Astrocyte (in vitro differentiated cells and primary cell): ENCODE measurements at regions not wholly inside any gene's neighbourhood (a gene's known extent, or its start where the extent isn't known, plus 50 kb on each side); places are given as distances from the start of the nearest gene placed in this dataset.

ENCODE experiments used
- DNase-seq: peaks from one replicate; pipeline ENCODE4 v3.0.0-alpha.2; 2010; ENCODE audit warnings: low read depth
- FAIRE-seq: peaks from 2 replicates; lab custom pipeline; 2011; peaks lifted over from hg19 to GRCh38; lab: Jason Lieb, UNC
- H2AFZ ChIP-seq: 2 replicates; pipeline ENCODE4 v1.6.0; 2012; ENCODE audit warnings: low read depth, low read length, inconsistent platforms
- H3K27ac ChIP-seq: 2 replicates; pipeline ENCODE4 v1.5.1; 2011; ENCODE audit warnings: low read depth, low read length, inconsistent platforms
- H3K27me3 ChIP-seq: 2 replicates; pipeline ENCODE4 v1.6.0; 2011; ENCODE audit warnings: low read length, inconsistent platforms; ENCODE audit not compliant: insufficient read depth
- H3K36me3 ChIP-seq: 2 replicates; pipeline ENCODE4 v1.5.1; 2011; ENCODE audit warnings: low read length, inconsistent platforms; ENCODE audit not compliant: insufficient read depth
- H3K4me1 ChIP-seq: 2 replicates; pipeline ENCODE4 v1.5.1; 2011; ENCODE audit warnings: low read length, inconsistent platforms; ENCODE audit not compliant: insufficient read depth
- H3K4me2 ChIP-seq: 2 replicates; pipeline ENCODE4 v1.6.0; 2012; ENCODE audit warnings: low read length, inconsistent platforms
- H3K4me3 ChIP-seq: 2 replicates; pipeline ENCODE4 v1.5.1; 2011; ENCODE audit warnings: low read depth, mild to moderate bottlenecking, low read length, inconsistent platforms; ENCODE audit not compliant: insufficient read depth
- H3K79me2 ChIP-seq: 2 replicates; pipeline ENCODE4 v1.6.0; 2012; ENCODE audit warnings: mild to moderate bottlenecking, low read length, inconsistent platforms; ENCODE audit not compliant: insufficient read depth
- H3K9ac ChIP-seq: 2 replicates; pipeline ENCODE4 v1.6.0; 2012; ENCODE audit warnings: mild to moderate bottlenecking, low read length, inconsistent platforms
- H3K9me3 ChIP-seq: 2 replicates; pipeline ENCODE4 v1.5.1; 2012; ENCODE audit warnings: low read depth, mild to moderate bottlenecking, low read length, inconsistent platforms; ENCODE audit not compliant: insufficient read depth
- H4K20me1 ChIP-seq: 2 replicates; pipeline ENCODE4 v1.6.0; 2012; ENCODE audit warnings: low read length, inconsistent platforms; ENCODE audit not compliant: insufficient read depth
- H3K27ac Mint-ChIP-seq: one replicate; pipeline ENCODE4 v1.8.0; 2021; ENCODE audit warnings: mild to moderate bottlenecking, mixed read lengths; ENCODE audit not compliant: unreplicated experiment
- H3K27me3 Mint-ChIP-seq: one replicate; pipeline ENCODE4 v1.8.0; 2021; ENCODE audit warnings: low read depth, mixed read lengths; ENCODE audit not compliant: unreplicated experiment
- H3K36me3 Mint-ChIP-seq: one replicate; pipeline ENCODE4 v1.8.0; 2021; ENCODE audit warnings: low read depth, mixed read lengths; ENCODE audit not compliant: unreplicated experiment
- H3K4me1 Mint-ChIP-seq: one replicate; pipeline ENCODE4 v1.8.0; 2021; ENCODE audit warnings: low read depth, mixed read lengths; ENCODE audit not compliant: unreplicated experiment
- H3K4me3 Mint-ChIP-seq: one replicate; pipeline ENCODE4 v1.8.0; 2021; ENCODE audit warnings: mild to moderate bottlenecking, moderate library complexity, mixed read lengths; ENCODE audit not compliant: unreplicated experiment
- H3K9me3 Mint-ChIP-seq: one replicate; pipeline ENCODE4 v1.8.0; 2021; ENCODE audit warnings: mild to moderate bottlenecking, mixed read lengths; ENCODE audit not compliant: unreplicated experiment
- EZH2 ChIP-seq: IDR thresholded peaks from 2 replicates; pipeline ENCODE4 v1.6.1; 2012; ENCODE audit warnings: mild to moderate bottlenecking, low read length, inconsistent platforms; ENCODE audit not compliant: insufficient read depth
- TF ChIP-seq, protein P1 (sequence below): IDR thresholded peaks from 2 replicates; pipeline ENCODE4 v1.5.1; 2011; ENCODE audit warnings: low read depth, mild to moderate bottlenecking, inconsistent platforms, low read length, moderate library complexity; ENCODE audit not compliant: insufficient read depth

DNA sequence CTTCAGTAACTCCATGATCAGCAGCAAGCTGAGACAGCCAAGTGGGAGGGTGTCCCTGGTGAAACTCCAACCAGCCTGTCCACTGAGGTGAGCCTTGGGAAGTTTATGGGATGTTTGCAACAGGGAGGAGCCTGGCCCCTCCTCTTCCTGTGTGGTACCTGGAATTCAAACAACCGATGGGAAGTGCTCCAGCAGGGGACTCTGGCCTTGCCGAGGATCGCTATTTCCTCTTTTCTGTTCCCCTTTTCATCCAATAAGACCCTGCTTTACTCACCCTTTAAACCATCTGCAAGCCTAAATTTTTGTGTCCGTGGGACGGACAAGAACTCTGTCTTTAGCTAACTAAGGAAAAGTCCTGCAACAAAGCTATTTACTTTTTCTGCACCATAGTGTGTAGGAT lies 491.1 kb upstream of the ZMIZ1 start:
- Mint-ChIP-seq H3K27ac (no peak overlapping the region), H3K36me3 (no peaks in the 10 kb centered on the region), H3K4me1 (no peaks in the 10 kb centered on the region), H3K4me3 (no peak overlapping the region), H3K27me3 (peaks cover 51% of the 10 kb centered on the region), H3K9me3 (peaks cover 4% of the 10 kb centered on the region)
- peaks cover 11% of the 10 kb centered on the region for H3K4me1 ChIP-seq
- H3K4me2 ChIP-seq, result no peak overlapping the region
- no peak for DNase-seq
- TF ChIP-seq, protein P1, sequence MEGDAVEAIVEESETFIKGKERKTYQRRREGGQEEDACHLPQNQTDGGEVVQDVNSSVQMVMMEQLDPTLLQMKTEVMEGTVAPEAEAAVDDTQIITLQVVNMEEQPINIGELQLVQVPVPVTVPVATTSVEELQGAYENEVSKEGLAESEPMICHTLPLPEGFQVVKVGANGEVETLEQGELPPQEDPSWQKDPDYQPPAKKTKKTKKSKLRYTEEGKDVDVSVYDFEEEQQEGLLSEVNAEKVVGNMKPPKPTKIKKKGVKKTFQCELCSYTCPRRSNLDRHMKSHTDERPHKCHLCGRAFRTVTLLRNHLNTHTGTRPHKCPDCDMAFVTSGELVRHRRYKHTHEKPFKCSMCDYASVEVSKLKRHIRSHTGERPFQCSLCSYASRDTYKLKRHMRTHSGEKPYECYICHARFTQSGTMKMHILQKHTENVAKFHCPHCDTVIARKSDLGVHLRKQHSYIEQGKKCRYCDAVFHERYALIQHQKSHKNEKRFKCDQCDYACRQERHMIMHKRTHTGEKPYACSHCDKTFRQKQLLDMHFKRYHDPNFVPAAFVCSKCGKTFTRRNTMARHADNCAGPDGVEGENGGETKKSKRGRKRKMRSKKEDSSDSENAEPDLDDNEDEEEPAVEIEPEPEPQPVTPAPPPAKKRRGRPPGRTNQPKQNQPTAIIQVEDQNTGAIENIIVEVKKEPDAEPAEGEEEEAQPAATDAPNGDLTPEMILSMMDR, result no peak
- TF ChIP-seq EZH2, result no peak
- no peak for FAIRE-seq
- no peaks in the 10 kb centered on the region for H4K20me1 ChIP-seq
- no peak overlapping the region for H2AFZ ChIP-seq
- no peaks in the 10 kb centered on the region for H3K9me3 ChIP-seq
- no peaks in the 10 kb centered on the region for H3K36me3 ChIP-seq
- no peak overlapping the region for H3K27ac ChIP-seq
- peaks cover 6% of the 10 kb centered on the region for H3K27me3 ChIP-seq
- no peaks in the 10 kb centered on the region for H3K79me2 ChIP-seq
- H3K9ac ChIP-seq, result no peak overlapping the region
- no peak overlapping the region for H3K4me3 ChIP-seq

DNA sequence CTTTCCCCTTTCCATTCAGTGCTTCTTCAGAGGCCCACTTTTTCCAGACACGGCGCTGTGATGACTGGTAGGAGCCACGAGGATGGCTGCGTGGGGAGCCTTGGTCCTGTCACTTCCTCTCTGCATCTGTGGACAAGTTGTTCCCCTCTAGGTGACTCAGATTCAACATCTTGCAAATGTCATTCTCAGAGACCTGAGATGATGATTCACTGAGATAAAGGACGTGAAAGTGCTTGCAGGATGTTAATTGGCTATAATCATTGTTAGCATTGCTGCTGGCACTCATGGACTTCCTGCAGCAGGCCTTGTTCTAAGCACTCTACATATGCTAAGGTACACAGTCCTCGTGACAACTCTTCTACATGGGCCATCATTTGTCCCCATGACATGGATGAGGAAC lies 489.8 kb upstream of the ZMIZ1 start:
- no peak overlapping the region for H3K27ac ChIP-seq
- H3K36me3 ChIP-seq, result no peaks in the 10 kb centered on the region
- H3K4me1 ChIP-seq, result peaks cover 11% of the 10 kb centered on the region
- no peaks in the 10 kb centered on the region for H4K20me1 ChIP-seq
- H2AFZ ChIP-seq, result no peak overlapping the region
- Mint-ChIP-seq H3K4me1 (no peaks in the 10 kb centered on the region), H3K27me3 (peaks cover 50% of the 10 kb centered on the region), H3K27ac (no peak overlapping the region), H3K36me3 (no peaks in the 10 kb centered on the region), H3K9me3 (no peaks in the 10 kb centered on the region), H3K4me3 (no peak overlapping the region)
- H3K79me2 ChIP-seq, result no peaks in the 10 kb centered on the region
- no peak for FAIRE-seq
- TF ChIP-seq EZH2, result no peak
- TF ChIP-seq, protein P1, result no peak
- no peak overlapping the region for H3K4me2 ChIP-seq
- peak; percentile 58 for DNase-seq
- H3K27me3 ChIP-seq, result peaks cover 9% of the 10 kb centered on the region
- no peaks in the 10 kb centered on the region for H3K9me3 ChIP-seq
- no peak overlapping the region for H3K4me3 ChIP-seq
- no peak overlapping the region for H3K9ac ChIP-seq

DNA sequence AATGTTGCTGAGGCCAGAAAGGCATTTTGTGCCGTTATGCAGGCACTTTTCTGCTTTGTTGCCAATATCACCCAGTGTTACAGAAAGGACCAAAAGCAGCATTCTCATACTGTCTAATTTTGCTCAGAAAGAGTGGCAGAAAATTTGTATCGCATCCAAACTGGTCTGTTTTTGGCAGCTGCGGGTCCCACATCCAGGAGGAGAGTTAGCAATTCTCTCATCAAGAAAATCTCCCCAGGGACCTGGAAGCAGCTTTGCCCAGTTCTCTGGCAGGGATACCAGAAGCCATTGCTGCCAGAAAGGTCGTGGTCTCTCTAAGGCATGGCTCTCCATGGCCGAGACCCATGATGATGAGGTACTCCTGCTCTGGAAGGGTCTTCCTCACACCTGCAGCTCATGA lies 489.2 kb upstream of the ZMIZ1 start:
- H3K27me3 Mint-ChIP-seq, result peaks cover 53% of the 10 kb centered on the region
- Histone ChIP-seq H3K36me3 (no peaks in the 10 kb centered on the region), H3K4me2 (no peak overlapping the region), H3K9me3 (no peaks in the 10 kb centered on the region), H4K20me1 (no peaks in the 10 kb centered on the region), H3K4me3 (no peak overlapping the region), H3K27ac (no peak overlapping the region), H3K9ac (no peak overlapping the region), H3K79me2 (no peaks in the 10 kb centered on the region), H2AFZ (no peak overlapping the region), H3K4me1 (peaks cover 11% of the 10 kb centered on the region), H3K27me3 (peaks cover 9% of the 10 kb centered on the region)
- TF ChIP-seq, protein P1, result no peak
- no peak for TF ChIP-seq EZH2
- H3K9me3 Mint-ChIP-seq, result no peaks in the 10 kb centered on the region
- no peak overlapping the region for H3K27ac Mint-ChIP-seq
- H3K4me3 Mint-ChIP-seq, result no peak overlapping the region
- H3K36me3 Mint-ChIP-seq, result no peaks in the 10 kb centered on the region
- H3K4me1 Mint-ChIP-seq, result no peaks in the 10 kb centered on the region
- DNase-seq (peak; percentile 15), FAIRE-seq (no peak)
